ENCODE measurements at regions not wholly inside any gene's neighbourhood (a gene's known extent, or its start where the extent isn't known, plus 50 kb on each side); places are given as distances from the start of the nearest gene placed in this dataset.

DNA sequence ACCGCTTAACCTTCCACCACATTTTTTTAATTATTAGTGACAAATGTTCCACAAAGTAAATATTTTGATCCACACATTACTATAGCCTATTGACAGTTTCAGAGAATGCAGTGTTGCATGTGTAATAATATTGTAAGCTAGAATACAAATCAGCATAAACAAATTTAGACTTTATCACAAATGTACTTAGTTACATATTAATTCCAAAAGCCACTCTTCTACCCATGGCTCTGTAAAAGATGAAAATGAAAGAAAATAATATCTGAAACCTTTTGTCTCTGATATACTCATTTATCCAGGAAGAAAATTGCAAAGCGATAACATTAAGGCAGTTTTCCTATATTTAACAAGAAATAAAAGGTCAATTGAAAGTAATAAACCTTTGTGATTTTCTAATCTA lies 954.0 kb upstream of the MAN1A1 start:
- H3K4me3 ChIP-seq (ENCODE audit: control insufficient read depth, low read depth, low read length), result no peak overlapping the region
- TF ChIP-seq, protein P1, sequence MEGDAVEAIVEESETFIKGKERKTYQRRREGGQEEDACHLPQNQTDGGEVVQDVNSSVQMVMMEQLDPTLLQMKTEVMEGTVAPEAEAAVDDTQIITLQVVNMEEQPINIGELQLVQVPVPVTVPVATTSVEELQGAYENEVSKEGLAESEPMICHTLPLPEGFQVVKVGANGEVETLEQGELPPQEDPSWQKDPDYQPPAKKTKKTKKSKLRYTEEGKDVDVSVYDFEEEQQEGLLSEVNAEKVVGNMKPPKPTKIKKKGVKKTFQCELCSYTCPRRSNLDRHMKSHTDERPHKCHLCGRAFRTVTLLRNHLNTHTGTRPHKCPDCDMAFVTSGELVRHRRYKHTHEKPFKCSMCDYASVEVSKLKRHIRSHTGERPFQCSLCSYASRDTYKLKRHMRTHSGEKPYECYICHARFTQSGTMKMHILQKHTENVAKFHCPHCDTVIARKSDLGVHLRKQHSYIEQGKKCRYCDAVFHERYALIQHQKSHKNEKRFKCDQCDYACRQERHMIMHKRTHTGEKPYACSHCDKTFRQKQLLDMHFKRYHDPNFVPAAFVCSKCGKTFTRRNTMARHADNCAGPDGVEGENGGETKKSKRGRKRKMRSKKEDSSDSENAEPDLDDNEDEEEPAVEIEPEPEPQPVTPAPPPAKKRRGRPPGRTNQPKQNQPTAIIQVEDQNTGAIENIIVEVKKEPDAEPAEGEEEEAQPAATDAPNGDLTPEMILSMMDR (IDR thresholded peaks at IDR 0.05; ENCODE audit: control insufficient read depth, insufficient read depth, low read depth, low read length, missing control alignments), result no peak
- no peak for DNase-seq (ENCODE audit: low read depth)

DNA sequence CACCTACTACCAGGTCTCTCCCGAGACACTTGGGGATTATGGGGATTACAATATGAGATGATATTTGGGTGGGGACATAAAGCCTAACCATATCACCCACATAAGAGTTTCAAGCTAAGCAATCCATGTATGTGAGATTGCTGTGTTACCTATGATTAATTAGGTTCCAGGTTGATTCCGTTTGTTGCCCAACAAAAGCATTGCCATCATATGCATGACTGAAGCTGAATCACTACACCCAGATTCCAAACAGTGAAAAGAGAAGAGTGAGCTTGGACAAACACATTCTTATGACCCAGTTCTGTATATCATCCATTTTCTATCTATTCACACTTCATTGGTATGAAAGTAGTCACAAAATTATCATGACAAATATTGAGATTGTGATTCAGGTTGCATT lies 952.5 kb upstream of the MAN1A1 start:
- DNase-seq (ENCODE audit: low read depth), result no peak
- TF ChIP-seq, protein P1 (IDR thresholded peaks at IDR 0.05; ENCODE audit: control insufficient read depth, insufficient read depth, low read depth, low read length, missing control alignments), result no peak

DNA sequence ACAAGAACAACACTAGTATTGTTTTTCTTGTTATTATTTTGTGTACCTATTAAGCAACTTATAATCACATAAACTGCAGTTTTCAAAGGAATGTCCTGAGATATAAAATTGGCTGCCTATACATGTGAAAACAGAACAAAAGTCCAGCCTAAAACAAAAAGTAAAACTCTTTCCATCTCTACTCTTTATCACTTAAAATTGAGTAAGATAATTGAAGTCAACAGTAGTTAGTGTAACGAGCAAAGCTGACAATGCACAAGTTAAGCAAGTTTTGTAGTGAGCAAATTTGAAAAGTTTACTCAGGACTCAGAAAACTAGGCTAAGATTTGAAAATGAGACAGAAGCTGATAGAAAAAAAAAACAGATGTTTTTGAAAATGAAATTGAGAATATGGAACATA lies 941.4 kb upstream of the MAN1A1 start:
- no peak overlapping the region for H3K4me3 ChIP-seq (ENCODE audit: control insufficient read depth, low read depth, low read length)
- TF ChIP-seq, protein P1 (IDR thresholded peaks at IDR 0.05; ENCODE audit: control insufficient read depth, insufficient read depth, low read depth, low read length, missing control alignments), result no peak
- DNase-seq (ENCODE audit: low read depth), result no peak

More for the DNA sequence above, 952.5 kb upstream of the MAN1A1 start:
- no peak overlapping the region for H3K4me3 ChIP-seq (ENCODE audit: control insufficient read depth, low read depth, low read length)

DNA sequence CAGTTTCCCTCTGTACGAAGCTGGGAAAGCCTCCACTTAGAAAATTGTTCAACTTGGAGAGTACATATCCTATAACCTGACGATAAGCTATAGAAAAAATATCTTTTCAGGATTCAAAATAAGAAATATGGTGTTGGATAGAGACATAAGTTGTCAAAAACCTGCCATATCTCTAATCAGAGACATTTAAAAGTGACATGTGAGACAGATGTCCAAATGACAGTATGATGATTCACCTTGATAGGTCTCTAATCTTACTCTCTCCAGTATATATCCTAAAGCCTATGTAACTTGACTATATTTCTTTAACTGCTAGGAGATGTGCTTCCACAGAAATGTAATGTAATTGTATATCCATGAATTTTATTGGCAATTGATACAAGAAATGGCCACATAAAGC lies 932.4 kb upstream of the MAN1A1 start:
- no peak overlapping the region for H3K4me3 ChIP-seq (ENCODE audit: control insufficient read depth, low read depth, low read length)
- TF ChIP-seq, protein P1 (IDR thresholded peaks at IDR 0.05; ENCODE audit: control insufficient read depth, insufficient read depth, low read depth, low read length, missing control alignments), result no peak
- no peak for DNase-seq (ENCODE audit: low read depth)

DNA sequence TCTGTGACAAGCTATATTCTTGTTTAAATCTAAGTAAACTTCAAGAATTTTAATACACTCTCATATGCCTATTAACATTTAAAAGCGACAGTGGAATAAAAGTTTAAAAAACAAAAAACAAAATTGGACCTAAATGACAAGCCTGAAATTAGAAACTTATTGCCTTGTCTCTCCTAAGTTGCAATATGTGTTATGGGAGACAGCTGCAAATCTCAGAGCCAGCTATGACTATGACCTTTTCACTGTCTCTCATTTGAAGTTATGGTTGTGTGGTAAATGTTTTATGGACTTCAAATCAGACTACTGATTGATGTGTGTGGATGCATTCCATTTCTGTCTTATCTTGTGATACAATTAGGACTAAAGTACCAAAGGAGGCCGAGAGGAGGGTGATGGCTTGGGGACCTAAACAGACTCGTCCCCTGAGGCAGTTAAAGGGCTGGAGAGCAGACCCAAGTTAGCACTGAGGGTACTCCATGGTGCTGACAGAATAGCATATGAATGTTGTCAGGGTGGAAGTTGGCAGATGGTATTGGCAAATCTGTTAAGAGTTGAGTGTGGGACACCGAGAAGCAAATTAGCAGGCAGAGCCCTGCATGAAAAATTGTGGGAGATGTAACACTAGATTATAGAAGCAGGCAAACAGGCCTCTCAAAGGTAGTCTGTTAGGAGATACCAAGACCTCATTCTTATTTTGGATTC lies 930.1 kb upstream of the MAN1A1 start:
- DNase-seq (ENCODE audit: low read depth), result no peak
- TF ChIP-seq, protein P1 (IDR thresholded peaks at IDR 0.05; ENCODE audit: control insufficient read depth, insufficient read depth, low read depth, low read length, missing control alignments), result no peak
- H3K4me3 ChIP-seq (ENCODE audit: control insufficient read depth, low read depth, low read length), result no peak overlapping the region

DNA sequence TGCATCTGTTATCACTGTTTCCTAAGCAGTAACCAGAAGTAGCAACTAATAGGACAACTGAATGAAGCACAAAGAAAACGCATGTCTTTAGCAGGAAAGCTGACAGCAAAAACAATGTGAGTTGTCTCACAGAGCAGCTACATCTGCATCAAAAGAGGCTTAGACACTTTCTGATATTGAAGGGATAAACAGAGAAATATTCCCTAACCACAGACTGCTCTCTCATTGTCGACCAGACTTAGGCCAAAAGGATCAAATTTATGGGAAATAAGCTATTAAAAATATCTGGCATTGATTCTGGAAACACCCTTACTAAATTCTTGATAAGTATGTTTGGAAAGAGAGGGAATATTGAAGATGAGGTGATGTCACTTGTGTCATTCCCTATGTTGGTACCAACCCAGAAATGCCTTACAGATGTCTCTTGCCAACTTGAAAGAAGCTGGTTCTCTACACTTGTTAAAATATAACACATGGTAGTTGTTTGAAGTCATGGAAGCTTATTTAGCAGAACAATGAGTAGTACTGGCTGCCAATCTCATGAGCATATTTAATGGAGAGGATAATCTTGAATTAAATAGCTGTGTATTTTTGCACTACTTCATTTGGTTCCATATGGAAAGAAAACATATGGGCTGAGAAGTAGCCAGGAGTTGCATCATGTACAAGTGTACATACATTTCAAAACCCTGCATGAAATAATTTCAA lies 929.3 kb upstream of the MAN1A1 start:
- no peak overlapping the region for H3K4me3 ChIP-seq (ENCODE audit: control insufficient read depth, low read depth, low read length)
- TF ChIP-seq, protein P1 (IDR thresholded peaks at IDR 0.05; ENCODE audit: control insufficient read depth, insufficient read depth, low read depth, low read length, missing control alignments), result no peak
- no peak for DNase-seq (ENCODE audit: low read depth)
